Activated CD4-positive, alpha-beta T cell treated with anti-CD3 and anti-CD28 coated beads, Interleukin-2, amount 10 ng/mL, durations not matched to agents 7 days and 5 days (primary cell): ENCODE measurements at regions not wholly inside any gene's neighbourhood (a gene's known extent, or its start where the extent isn't known, plus 50 kb on each side); places are given as distances from the start of the nearest gene placed in this dataset.

Experiments used
- CTCF ChIA-PET: fragments of 350-600 bp; sonication (Branson Sonifier 250); formaldehyde crosslinking; loops from one replicate; lab custom pipeline; 2021; ENCODE audit warnings: antibody characterized with exemption; lab: Charles Lee
- POLR2A ChIA-PET: fragments of 350-600 bp; sonication (Branson Sonifier 250); formaldehyde crosslinking; loops from one replicate; lab custom pipeline; 2021; ENCODE audit warnings: antibody characterized with exemption; lab: Charles Lee
- DNase-seq: peaks from one replicate; pipeline ENCODE4 v3.0.0-alpha.2; 2020
- H3K27ac Mint-ChIP-seq: one replicate; pipeline ENCODE4 v1.8.0; 2021; ENCODE audit warnings: mild to moderate bottlenecking, moderate library complexity, mixed read lengths
- H3K27me3 Mint-ChIP-seq: one replicate; pipeline ENCODE4 v1.8.0; 2021; ENCODE audit warnings: mixed read lengths
- H3K36me3 Mint-ChIP-seq: one replicate; pipeline ENCODE4 v1.8.0; 2021; ENCODE audit warnings: low read depth, mixed read lengths
- H3K4me1 Mint-ChIP-seq: one replicate; pipeline ENCODE4 v1.8.0; 2021; ENCODE audit warnings: mixed read lengths
- H3K4me3 Mint-ChIP-seq: one replicate; pipeline ENCODE4 v1.8.0; 2021; ENCODE audit warnings: mild to moderate bottlenecking, moderate library complexity, mixed read lengths
- H3K9me3 Mint-ChIP-seq: one replicate; pipeline ENCODE4 v1.8.0; 2021; ENCODE audit warnings: mixed read lengths

DNA sequence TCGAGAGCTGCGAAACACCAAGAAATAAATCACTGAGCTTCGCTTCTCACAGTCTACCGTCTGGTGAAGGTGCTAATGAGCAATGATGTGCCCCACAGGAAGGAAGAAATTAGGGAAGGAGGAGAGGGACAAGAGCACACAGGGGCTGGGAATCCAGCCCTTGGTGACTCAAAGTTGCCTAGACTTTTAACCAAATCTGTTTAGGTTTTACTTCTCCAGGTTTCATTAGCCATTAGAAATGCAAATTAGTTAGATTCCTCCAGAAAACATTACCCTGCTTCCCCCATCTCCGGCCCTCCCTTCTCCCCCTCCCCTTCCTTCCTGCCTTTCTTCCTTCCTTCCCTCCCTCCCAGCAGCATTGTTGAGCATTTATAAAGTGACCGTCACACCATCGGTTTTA lies 59.3 kb upstream of the UBE2E1 start:
- Mint-ChIP-seq H3K4me1 (peaks cover 2% of the 10 kb centered on the region), H3K4me3 (no peak overlapping the region), H3K36me3 (no peaks in the 10 kb centered on the region), H3K27me3 (peaks cover 13% of the 10 kb centered on the region), H3K27ac (no peak overlapping the region), H3K9me3 (no peaks in the 10 kb centered on the region)
- POLR2A ChIA-PET, result no interaction called here
- CTCF ChIA-PET, result interaction anchor here (0.6 kb wide), 1 partner anchor 214 kb away, joined by 3 read pairs; no protein-coding TSS in a partner anchor
- DNase-seq, result no peak

DNA sequence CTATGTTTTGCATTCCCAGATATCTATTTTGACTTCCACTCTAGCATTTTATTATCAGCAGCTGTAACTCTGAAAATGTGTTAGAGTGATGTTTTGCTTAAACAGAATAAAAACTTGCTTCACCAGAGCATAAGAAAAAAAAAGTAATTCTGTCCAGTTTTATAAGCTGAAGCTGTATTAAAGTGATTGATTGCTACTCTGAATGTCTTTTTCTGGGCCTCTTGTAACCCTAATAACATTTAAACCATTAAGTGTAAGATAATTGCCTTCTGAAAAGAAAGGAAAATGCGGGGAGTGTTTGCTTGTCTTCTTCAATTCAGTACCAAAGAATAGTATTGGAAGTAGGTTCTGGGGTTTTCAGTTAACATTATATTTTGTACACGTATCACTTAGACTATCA lies 57.9 kb upstream of the UBE2E1 start:
- POLR2A ChIA-PET, result no interaction called here
- Mint-ChIP-seq H3K4me3 (no peak overlapping the region), H3K27ac (no peak overlapping the region), H3K27me3 (peaks cover 5% of the 10 kb centered on the region), H3K9me3 (no peaks in the 10 kb centered on the region), H3K36me3 (no peaks in the 10 kb centered on the region), H3K4me1 (peaks cover 2% of the 10 kb centered on the region)
- CTCF ChIA-PET, result interaction anchor here (0.6 kb wide), 1 partner anchor 14 kb away, joined by 3 read pairs; no protein-coding TSS in a partner anchor
- no peak for DNase-seq

DNA sequence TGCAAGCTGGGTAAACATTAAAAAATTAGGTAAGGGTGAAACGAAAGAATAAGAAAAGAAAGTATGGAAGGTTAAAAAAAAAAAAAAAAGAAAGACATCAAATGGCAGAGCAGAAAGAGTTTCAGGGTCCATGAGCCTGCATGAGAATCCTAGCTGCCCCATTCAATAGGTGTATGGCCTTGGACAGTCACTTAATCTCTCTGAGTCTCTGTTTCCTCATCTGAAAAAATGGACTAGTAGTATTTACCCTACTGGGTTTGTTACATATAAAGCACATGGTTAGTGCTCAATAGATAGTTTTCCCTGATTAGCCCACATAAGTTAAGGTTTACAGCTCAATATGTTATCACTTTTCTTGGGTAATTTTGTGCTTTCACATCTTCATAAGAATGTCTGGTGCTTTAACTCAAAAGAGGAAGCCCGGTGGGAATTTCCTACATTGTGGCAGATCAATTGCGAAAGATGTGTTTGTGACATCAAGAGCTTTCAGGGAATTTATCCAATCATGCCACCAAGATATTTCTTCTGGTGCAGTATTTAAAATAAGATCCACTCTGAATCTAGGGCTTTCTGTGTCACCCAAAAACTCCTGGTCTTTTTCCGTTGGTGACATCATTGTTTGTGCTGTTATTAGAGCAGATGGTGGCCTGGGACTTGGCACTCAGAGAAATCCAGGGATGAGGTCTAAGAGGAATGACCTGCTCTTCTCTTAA lies 57.2 kb upstream of the UBE2E1 start:
- H3K36me3 Mint-ChIP-seq, result no peaks in the 10 kb centered on the region
- H3K27ac Mint-ChIP-seq, result no peak overlapping the region
- H3K27me3 Mint-ChIP-seq, result peaks cover 5% of the 10 kb centered on the region
- H3K4me3 Mint-ChIP-seq, result no peak overlapping the region
- DNase-seq, result no peak
- peaks cover 2% of the 10 kb centered on the region for H3K4me1 Mint-ChIP-seq
- POLR2A ChIA-PET, result no interaction called here
- CTCF ChIA-PET, result interaction anchor here (0.6 kb wide), 1 partner anchor 14 kb away, joined by 3 read pairs; no protein-coding TSS in a partner anchor
- no peaks in the 10 kb centered on the region for H3K9me3 Mint-ChIP-seq

DNA sequence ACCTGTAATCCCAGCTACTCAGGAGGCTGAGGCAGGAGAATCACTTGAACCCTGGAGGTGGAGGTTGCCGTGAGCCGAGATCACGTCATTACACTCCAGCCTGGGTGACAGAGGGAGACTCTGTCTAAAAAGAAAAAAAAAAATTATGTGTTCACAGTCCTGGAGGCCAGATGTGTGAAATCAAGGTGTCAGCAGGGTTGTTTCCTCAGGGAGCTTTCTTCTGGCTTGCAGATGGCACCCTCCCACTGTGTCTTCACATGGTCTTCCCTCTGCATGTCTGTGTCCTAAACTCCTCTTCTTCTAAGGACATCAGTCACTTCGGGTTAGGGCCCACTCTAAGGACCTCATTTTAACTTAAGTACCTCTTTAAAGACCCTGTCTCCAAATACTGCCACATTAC lies 56.1 kb upstream of the UBE2E1 start:
- Mint-ChIP-seq H3K27me3 (peaks cover 5% of the 10 kb centered on the region), H3K36me3 (no peaks in the 10 kb centered on the region), H3K27ac (no peak overlapping the region), H3K9me3 (no peaks in the 10 kb centered on the region), H3K4me3 (no peak overlapping the region), H3K4me1 (peaks cover 2% of the 10 kb centered on the region)
- CTCF ChIA-PET, result no interaction called here
- POLR2A ChIA-PET, result no interaction called here
- no peak for DNase-seq

DNA sequence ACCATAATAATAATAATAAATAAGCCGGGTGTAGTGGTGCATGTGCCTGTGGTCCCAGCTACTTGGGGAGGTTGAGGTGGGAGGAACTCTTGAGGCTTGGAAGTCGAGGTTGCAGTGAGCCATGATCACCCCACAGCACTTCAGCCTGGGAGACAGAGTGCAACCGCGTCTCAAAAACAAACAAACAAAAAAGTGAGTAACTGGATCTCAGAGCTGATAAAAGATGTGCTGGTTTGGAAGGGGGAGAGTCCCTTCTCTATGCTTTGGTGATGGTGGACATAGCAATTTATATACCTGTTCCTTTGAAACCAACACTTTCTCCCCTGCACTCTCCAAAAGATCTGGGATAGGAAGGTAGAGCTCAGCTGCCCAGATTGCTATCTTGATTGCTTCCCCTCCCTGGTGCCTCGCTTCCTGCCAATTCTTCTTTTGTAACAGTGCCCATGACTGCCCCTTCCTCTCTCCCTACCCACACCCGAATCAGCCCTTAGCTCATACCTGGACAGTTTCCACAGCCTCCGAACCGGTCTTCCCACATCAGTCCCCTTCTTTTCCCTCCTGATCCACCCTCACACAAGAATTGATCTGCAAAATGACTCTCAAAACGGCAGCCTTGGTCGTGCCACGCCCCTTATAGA lies 55.1 kb upstream of the UBE2E1 start:
- ChIA-PET CTCF (interaction anchor here (0.6 to 1.8 kb wide), 2 partner anchors 14 to 19 kb away, joined by 3 read pairs; no protein-coding TSS in a partner anchor), POLR2A (interaction anchor here (0.7 kb wide), 1 partner anchor 9 kb away, joined by 3 read pairs; no protein-coding TSS in a partner anchor)
- H3K27me3 Mint-ChIP-seq, result peaks cover 4% of the 10 kb centered on the region
- H3K4me3 Mint-ChIP-seq, result no peak overlapping the region
- no peaks in the 10 kb centered on the region for H3K9me3 Mint-ChIP-seq
- no peaks in the 10 kb centered on the region for H3K36me3 Mint-ChIP-seq
- DNase-seq, result no peak
- no peak overlapping the region for H3K27ac Mint-ChIP-seq
- H3K4me1 Mint-ChIP-seq, result peaks cover 2% of the 10 kb centered on the region

DNA sequence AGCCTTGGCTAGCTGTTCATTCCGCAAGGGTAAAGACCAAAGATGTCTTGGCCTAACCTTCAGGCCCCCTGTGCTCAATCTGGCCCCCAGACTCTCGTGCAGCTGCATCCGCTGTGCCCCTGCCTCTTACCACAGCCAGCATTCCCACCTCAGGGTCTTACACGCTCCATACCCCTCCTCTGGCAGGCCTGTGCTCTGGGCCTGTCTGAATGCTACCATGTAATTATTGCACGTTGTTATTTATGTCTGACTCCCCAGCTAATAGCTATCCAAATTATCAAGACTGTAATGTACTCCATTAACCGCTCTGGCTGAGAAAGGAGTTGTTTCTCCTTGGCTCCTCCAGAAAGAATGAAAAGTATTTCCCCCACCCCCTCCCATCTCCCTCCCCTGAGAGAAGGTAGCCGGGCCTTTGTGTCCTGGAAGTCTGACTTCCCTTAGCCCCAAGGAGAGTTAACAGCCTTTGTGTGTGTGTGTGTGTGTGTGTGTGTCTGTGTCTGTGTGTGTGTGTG lies 54.5 kb upstream of the UBE2E1 start:
- no peaks in the 10 kb centered on the region for H3K36me3 Mint-ChIP-seq
- POLR2A ChIA-PET, result interaction anchor here (0.7 kb wide), 1 partner anchor 10 kb away, joined by 3 read pairs; no protein-coding TSS in a partner anchor
- DNase-seq, result no peak
- H3K27ac Mint-ChIP-seq, result no peak overlapping the region
- no peaks in the 10 kb centered on the region for H3K9me3 Mint-ChIP-seq
- CTCF ChIA-PET, result interaction anchor here (1.8 to 2.0 kb wide), 2 partner anchors 10 to 20 kb away, joined by 3 to 4 read pairs; no protein-coding TSS in a partner anchor
- peaks cover 2% of the 10 kb centered on the region for H3K4me1 Mint-ChIP-seq
- peaks cover 6% of the 10 kb centered on the region for H3K27me3 Mint-ChIP-seq
- H3K4me3 Mint-ChIP-seq, result no peak overlapping the region

- H3K4me1 Mint-ChIP-seq, result peaks cover 2% of the 10 kb centered on the region
- H3K4me3 Mint-ChIP-seq, result no peak overlapping the region
- no peaks in the 10 kb centered on the region for H3K36me3 Mint-ChIP-seq
- peaks cover 6% of the 10 kb centered on the region for H3K27me3 Mint-ChIP-seq
- no peak for DNase-seq
- ChIA-PET POLR2A (no interaction called here), CTCF (interaction anchor here (0.9 to 2.0 kb wide), 3 partner anchors 9 to 39 kb away, joined by 3 to 4 read pairs (median 3); no protein-coding TSS in a partner anchor)
- no peak overlapping the region for H3K27ac Mint-ChIP-seq
- H3K9me3 Mint-ChIP-seq, result no peaks in the 10 kb centered on the region
These were observed 53.6 kb upstream of the UBE2E1 start for GRCh38 chr3:23752126-23752525.

DNA sequence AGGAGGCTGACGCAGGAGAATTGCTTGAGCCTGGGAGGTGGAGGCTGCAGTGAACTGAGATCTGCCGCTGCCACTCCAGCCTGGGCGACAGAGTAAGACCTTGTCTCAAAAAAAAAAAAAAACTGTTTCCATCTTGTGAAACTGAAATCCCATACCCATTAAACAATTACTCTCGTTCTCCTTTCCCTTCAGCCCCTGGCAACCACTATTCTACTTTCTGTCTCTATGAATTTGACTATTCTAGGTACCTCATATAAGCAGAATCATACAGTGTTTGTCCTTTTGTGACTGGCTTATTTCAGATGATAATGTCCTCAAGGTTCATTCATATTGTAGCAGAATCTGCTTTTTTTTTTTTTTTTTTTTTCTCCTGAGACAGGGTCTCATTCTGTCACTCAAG lies 51.5 kb upstream of the UBE2E1 start:
- no peak for DNase-seq
- Mint-ChIP-seq H3K27me3 (peaks cover 2% of the 10 kb centered on the region), H3K36me3 (no peaks in the 10 kb centered on the region), H3K4me3 (no peak overlapping the region), H3K4me1 (peaks cover 2% of the 10 kb centered on the region), H3K27ac (no peak overlapping the region), H3K9me3 (no peaks in the 10 kb centered on the region)
- POLR2A ChIA-PET, result no interaction called here
- CTCF ChIA-PET, result no interaction called here
